HEK293 (cell line): ENCODE measurements at regions not wholly inside any gene's neighbourhood (a gene's known extent, or its start where the extent isn't known, plus 50 kb on each side); places are given as distances from the start of the nearest gene placed in this dataset.

Experiments
- CTCF ChIA-PET: fragments of 350-600 bp; formaldehyde crosslinking; extraction: SDS; loops from one replicate; lab custom pipeline; 2021; ENCODE audit warnings: antibody characterized with exemption; lab: Yijun Ruan, JAX
- POLR2A ChIA-PET: fragments of 300-600 bp; formaldehyde crosslinking; extraction: SDS; loops from one replicate; lab custom pipeline; 2020; ENCODE audit warnings: antibody characterized with exemption, inconsistent platforms; lab: Yijun Ruan, JAX
- H3K27ac ChIP-seq: fragments of 200-500 bp; sonication (Bioruptor generic); 2 replicates; pipeline ENCODE4 v1.5.1; 2014; ENCODE audit warnings: low read depth, low read length, control low read depth, inconsistent platforms; ENCODE audit errors: extremely low read depth
- H3K36me3 ChIP-seq, 2 experiments: fragments of 200-500 bp in 1 of 2; sonication (Bioruptor generic) in 1 of 2; 1 replicate in 1 of 2; 2 replicates in 1 of 2; pipeline ENCODE4 v1.5.1; 2014 to 2017; ENCODE audit warnings: inconsistent platforms in 2 of 2, low read length in 2 of 2; ENCODE audit not compliant: control insufficient read depth in 2 of 2, insufficient read depth in 1 of 2
- H3K4me1 ChIP-seq: fragments of 200-500 bp; sonication (Bioruptor generic); 2 replicates; pipeline ENCODE4 v1.5.1; 2014; ENCODE audit warnings: mild to moderate bottlenecking, low read length, inconsistent platforms; ENCODE audit not compliant: control insufficient read depth, insufficient read depth
- H3K4me3 ChIP-seq: 2 replicates; pipeline ENCODE4 v1.5.1; 2011; ENCODE audit warnings: low read depth, mild to moderate bottlenecking, control low read depth, low read length, moderate library complexity
- H3K9me3 ChIP-seq: fragments of 200-500 bp; sonication (Bioruptor generic); 2 replicates; pipeline ENCODE4 v1.5.1; 2014; ENCODE audit warnings: low read depth, low read length, inconsistent platforms; ENCODE audit not compliant: control insufficient read depth, insufficient read depth
- SP2 ChIP-seq: fragments of 450-650 bp; formaldehyde crosslinking; IDR thresholded peaks from 2 replicates; pipeline ENCODE4 v1.5.1; 2016; ENCODE audit warnings: missing biosample characterization, missing genetic modification characterization
- ZBTB8A ChIP-seq: fragments of 450-650 bp; formaldehyde crosslinking; IDR thresholded peaks from 2 replicates; pipeline ENCODE4 v1.5.1; 2016; ENCODE audit warnings: missing biosample characterization, missing genetic modification characterization
- ZNF140 ChIP-seq: fragments of 450-650 bp; formaldehyde crosslinking; IDR thresholded peaks from 2 replicates; pipeline ENCODE4 v1.5.1; 2016; ENCODE audit warnings: missing biosample characterization, missing genetic modification characterization
- ZNF394 ChIP-seq: fragments of 450-650 bp; formaldehyde crosslinking; IDR thresholded peaks from 2 replicates; pipeline ENCODE4 v1.5.1; 2016; ENCODE audit warnings: missing biosample characterization, missing genetic modification characterization, mild to moderate bottlenecking, moderate library complexity, borderline replicate concordance
- ZNF548 ChIP-seq: fragments of 450-650 bp; formaldehyde crosslinking; IDR thresholded peaks from 2 replicates; pipeline ENCODE4 v1.5.1; 2016; ENCODE audit warnings: missing biosample characterization, missing genetic modification characterization
- ZNF626 ChIP-seq: fragments of 450-650 bp; sonication (Bioruptor Pico); formaldehyde crosslinking; IDR thresholded peaks from 2 replicates; pipeline ENCODE4 v1.5.1; 2018; ENCODE audit warnings: missing biosample characterization, missing genetic modification characterization, inconsistent platforms
- ZNF660 ChIP-seq: fragments of 450-650 bp; IDR thresholded peaks from 2 replicates; pipeline ENCODE4 v1.5.1; 2018; ENCODE audit warnings: missing biosample characterization, mild to moderate bottlenecking, missing genetic modification characterization
- ZSCAN16 ChIP-seq: fragments of 450-650 bp; formaldehyde crosslinking; IDR thresholded peaks from 2 replicates; pipeline ENCODE4 v1.5.1; 2016; ENCODE audit warnings: missing biosample characterization, missing genetic modification characterization
- ZSCAN30 ChIP-seq: fragments of 450-650 bp; IDR thresholded peaks from 2 replicates; pipeline ENCODE4 v1.5.1; 2018; ENCODE audit warnings: missing biosample characterization, mild to moderate bottlenecking, missing genetic modification characterization, moderate library complexity
- TF ChIP-seq, protein P1 (sequence below): fragments of 450-650 bp; formaldehyde crosslinking; IDR thresholded peaks from 2 replicates; pipeline ENCODE4 v1.5.1; 2016; ENCODE audit warnings: missing biosample characterization, missing genetic modification characterization
- TF ChIP-seq, protein P2 (sequence below): fragments of 450-650 bp; IDR thresholded peaks from 2 replicates; pipeline ENCODE4 v1.5.1; 2018; ENCODE audit warnings: missing biosample characterization, mild to moderate bottlenecking, missing genetic modification characterization
- TF ChIP-seq, protein P3 (sequence below): fragments of 450-650 bp; formaldehyde crosslinking; conservative IDR thresholded peaks from 2 replicates; pipeline ENCODE4 v1.5.1; 2016; ENCODE audit warnings: low read depth, missing biosample characterization, missing genetic modification characterization
- TF ChIP-seq, protein P4 (sequence below): fragments of 450-650 bp; formaldehyde crosslinking; IDR thresholded peaks from 2 replicates; pipeline ENCODE4 v1.5.1; 2016; ENCODE audit warnings: missing biosample characterization, missing genetic modification characterization
- TF ChIP-seq, protein P5 (sequence below): fragments of 450-650 bp; formaldehyde crosslinking; IDR thresholded peaks from 2 replicates; pipeline ENCODE4 v1.5.1; 2016; ENCODE audit warnings: missing biosample characterization, missing genetic modification characterization
- TF ChIP-seq, protein P6 (sequence below): fragments of 450-650 bp; formaldehyde crosslinking; IDR thresholded peaks from 2 replicates; pipeline ENCODE4 v1.5.1; 2016; ENCODE audit warnings: missing biosample characterization, missing genetic modification characterization
- TF ChIP-seq, protein P7 (sequence below): fragments of 450-650 bp; formaldehyde crosslinking; IDR thresholded peaks from 2 replicates; pipeline ENCODE4 v1.5.0; 2017; ENCODE audit warnings: missing biosample characterization, missing genetic modification characterization, borderline replicate concordance

DNA sequence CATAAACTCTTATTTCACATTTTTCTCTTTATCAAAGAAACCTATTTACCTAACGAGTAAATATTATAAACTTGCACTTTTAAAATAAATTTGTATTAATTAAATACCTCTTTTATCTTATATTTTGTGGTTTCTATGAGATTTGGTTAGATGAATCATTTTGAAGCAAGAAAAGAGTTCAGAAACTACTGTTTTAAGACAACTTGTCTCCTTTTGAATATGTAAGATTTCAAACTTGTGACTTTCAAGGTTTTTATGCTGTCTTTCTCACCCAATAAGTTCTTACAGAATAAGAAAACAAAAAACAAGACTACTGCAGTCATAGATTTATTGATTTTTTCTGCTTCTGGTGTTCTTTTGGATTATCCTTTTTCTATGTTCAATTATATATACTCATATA, 339.0 kb downstream of the SNAPC1 start (continued):
- TF ChIP-seq, protein P1, sequence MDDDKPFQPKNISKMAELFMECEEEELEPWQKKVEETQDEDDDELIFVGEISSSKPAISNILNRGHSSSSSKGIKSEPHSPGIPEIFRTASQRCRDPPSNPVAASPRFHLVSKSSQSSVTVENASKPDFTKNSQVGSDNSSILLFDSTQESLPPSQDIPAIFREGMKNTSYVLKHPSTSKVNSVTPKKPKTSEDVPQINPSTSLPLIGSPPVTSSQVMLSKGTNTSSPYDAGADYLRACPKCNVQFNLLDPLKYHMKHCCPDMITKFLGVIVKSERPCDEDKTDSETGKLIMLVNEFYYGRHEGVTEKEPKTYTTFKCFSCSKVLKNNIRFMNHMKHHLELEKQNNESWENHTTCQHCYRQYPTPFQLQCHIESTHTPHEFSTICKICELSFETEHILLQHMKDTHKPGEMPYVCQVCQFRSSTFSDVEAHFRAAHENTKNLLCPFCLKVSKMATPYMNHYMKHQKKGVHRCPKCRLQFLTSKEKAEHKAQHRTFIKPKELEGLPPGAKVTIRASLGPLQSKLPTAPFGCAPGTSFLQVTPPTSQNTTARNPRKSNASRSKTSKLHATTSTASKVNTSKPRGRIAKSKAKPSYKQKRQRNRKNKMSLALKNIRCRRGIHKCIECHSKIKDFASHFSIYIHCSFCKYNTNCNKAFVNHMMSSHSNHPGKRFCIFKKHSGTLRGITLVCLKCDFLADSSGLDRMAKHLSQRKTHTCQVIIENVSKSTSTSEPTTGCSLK: no peak
- no peak for TF ChIP-seq SP2 (tag by site-specific recombination)
- TF ChIP-seq ZNF548 (tag by site-specific recombination): no peak
- TF ChIP-seq, protein P2, sequence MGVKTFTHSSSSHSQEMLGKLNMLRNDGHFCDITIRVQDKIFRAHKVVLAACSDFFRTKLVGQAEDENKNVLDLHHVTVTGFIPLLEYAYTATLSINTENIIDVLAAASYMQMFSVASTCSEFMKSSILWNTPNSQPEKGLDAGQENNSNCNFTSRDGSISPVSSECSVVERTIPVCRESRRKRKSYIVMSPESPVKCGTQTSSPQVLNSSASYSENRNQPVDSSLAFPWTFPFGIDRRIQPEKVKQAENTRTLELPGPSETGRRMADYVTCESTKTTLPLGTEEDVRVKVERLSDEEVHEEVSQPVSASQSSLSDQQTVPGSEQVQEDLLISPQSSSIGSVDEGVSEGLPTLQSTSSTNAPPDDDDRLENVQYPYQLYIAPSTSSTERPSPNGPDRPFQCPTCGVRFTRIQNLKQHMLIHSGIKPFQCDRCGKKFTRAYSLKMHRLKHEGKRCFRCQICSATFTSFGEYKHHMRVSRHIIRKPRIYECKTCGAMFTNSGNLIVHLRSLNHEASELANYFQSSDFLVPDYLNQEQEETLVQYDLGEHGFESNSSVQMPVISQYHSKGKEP (tag by site-specific recombination): no peak
- no peak for TF ChIP-seq ZNF394 (tag by site-specific recombination)
- TF ChIP-seq, protein P3, sequence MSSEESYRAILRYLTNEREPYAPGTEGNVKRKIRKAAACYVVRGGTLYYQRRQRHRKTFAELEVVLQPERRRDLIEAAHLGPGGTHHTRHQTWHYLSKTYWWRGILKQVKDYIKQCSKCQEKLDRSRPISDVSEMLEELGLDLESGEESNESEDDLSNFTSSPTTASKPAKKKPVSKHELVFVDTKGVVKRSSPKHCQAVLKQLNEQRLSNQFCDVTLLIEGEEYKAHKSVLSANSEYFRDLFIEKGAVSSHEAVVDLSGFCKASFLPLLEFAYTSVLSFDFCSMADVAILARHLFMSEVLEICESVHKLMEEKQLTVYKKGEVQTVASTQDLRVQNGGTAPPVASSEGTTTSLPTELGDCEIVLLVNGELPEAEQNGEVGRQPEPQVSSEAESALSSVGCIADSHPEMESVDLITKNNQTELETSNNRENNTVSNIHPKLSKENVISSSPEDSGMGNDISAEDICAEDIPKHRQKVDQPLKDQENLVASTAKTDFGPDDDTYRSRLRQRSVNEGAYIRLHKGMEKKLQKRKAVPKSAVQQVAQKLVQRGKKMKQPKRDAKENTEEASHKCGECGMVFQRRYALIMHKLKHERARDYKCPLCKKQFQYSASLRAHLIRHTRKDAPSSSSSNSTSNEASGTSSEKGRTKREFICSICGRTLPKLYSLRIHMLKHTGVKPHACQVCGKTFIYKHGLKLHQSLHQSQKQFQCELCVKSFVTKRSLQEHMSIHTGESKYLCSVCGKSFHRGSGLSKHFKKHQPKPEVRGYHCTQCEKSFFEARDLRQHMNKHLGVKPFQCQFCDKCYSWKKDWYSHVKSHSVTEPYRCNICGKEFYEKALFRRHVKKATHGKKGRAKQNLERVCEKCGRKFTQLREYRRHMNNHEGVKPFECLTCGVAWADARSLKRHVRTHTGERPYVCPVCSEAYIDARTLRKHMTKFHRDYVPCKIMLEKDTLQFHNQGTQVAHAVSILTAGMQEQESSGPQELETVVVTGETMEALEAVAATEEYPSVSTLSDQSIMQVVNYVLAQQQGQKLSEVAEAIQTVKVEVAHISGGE: no peak
- no peak for TF ChIP-seq ZNF660 (tag by site-specific recombination)
- TF ChIP-seq ZBTB8A: no peak
- no peak for TF ChIP-seq ZNF140 (tag by site-specific recombination)
- no peak for TF ChIP-seq ZNF626 (tag by site-specific recombination)
- TF ChIP-seq, all 188 proteins: peak for 0

DNA sequence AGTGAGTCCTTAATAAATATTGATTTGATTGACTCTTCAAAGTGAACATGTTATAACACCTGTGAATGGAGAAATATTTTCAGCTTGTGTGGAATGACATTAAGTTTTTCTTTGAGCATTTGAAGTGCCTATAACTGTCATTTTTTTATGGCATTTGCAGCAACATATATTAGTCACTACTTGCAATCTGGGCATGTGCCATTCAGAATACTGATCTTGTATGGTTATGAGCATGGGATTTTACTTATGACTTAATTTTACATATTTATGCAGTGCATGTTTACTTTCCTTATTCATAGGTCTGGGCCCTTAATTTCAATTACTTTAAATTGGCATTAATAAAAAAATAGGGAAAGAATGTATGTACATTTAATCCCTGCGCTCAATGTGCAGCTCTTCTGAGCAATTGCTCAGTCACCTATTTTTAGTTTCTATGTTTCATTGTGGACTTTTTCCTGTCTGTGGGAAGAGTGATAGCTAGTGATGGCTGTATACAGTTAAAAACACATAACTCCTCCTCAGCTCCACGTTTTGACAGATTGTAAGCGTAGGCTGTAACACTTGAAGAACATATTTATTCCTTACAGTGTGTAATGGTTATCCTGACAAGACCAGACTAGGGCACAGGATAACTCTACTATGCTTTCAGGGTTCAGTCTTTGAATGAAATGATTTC, 339.6 kb downstream of the SNAPC1 start:
- H3K4me3 ChIP-seq: no peak overlapping the region
- H3K4me1 ChIP-seq: no peaks in the 10 kb centered on the region
- no peaks in the 10 kb centered on the region for H3K9me3 ChIP-seq
- CTCF ChIA-PET: no interaction called here
- H3K36me3 ChIP-seq: no peaks in the 10 kb centered on the region
- no peak overlapping the region for H3K27ac ChIP-seq
- POLR2A ChIA-PET: no interaction called here
- TF ChIP-seq ZSCAN30: no peak
- TF ChIP-seq, protein P4, sequence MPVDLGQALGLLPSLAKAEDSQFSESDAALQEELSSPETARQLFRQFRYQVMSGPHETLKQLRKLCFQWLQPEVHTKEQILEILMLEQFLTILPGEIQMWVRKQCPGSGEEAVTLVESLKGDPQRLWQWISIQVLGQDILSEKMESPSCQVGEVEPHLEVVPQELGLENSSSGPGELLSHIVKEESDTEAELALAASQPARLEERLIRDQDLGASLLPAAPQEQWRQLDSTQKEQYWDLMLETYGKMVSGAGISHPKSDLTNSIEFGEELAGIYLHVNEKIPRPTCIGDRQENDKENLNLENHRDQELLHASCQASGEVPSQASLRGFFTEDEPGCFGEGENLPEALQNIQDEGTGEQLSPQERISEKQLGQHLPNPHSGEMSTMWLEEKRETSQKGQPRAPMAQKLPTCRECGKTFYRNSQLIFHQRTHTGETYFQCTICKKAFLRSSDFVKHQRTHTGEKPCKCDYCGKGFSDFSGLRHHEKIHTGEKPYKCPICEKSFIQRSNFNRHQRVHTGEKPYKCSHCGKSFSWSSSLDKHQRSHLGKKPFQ (tag by site-specific recombination): no peak
- TF ChIP-seq, protein P5, sequence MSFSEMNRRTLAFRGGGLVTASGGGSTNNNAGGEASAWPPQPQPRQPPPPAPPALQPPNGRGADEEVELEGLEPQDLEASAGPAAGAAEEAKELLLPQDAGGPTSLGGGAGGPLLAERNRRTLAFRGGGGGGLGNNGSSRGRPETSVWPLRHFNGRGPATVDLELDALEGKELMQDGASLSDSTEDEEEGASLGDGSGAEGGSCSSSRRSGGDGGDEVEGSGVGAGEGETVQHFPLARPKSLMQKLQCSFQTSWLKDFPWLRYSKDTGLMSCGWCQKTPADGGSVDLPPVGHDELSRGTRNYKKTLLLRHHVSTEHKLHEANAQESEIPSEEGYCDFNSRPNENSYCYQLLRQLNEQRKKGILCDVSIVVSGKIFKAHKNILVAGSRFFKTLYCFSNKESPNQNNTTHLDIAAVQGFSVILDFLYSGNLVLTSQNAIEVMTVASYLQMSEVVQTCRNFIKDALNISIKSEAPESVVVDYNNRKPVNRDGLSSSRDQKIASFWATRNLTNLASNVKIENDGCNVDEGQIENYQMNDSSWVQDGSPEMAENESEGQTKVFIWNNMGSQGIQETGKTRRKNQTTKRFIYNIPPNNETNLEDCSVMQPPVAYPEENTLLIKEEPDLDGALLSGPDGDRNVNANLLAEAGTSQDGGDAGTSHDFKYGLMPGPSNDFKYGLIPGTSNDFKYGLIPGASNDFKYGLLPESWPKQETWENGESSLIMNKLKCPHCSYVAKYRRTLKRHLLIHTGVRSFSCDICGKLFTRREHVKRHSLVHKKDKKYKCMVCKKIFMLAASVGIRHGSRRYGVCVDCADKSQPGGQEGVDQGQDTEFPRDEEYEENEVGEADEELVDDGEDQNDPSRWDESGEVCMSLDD (tag by site-specific recombination): no peak
- TF ChIP-seq, protein P6, sequence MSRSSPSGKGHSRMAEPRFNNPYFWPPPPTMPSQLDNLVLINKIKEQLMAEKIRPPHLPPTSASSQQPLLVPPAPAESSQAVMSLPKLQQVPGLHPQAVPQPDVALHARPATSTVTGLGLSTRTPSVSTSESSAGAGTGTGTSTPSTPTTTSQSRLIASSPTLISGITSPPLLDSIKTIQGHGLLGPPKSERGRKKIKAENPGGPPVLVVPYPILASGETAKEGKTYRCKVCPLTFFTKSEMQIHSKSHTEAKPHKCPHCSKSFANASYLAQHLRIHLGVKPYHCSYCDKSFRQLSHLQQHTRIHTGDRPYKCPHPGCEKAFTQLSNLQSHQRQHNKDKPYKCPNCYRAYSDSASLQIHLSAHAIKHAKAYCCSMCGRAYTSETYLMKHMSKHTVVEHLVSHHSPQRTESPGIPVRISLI (tag by site-specific recombination): no peak
- TF ChIP-seq, protein P1: no peak
- no peak for TF ChIP-seq ZSCAN16 (tag by site-specific recombination)
- TF ChIP-seq, protein P7, sequence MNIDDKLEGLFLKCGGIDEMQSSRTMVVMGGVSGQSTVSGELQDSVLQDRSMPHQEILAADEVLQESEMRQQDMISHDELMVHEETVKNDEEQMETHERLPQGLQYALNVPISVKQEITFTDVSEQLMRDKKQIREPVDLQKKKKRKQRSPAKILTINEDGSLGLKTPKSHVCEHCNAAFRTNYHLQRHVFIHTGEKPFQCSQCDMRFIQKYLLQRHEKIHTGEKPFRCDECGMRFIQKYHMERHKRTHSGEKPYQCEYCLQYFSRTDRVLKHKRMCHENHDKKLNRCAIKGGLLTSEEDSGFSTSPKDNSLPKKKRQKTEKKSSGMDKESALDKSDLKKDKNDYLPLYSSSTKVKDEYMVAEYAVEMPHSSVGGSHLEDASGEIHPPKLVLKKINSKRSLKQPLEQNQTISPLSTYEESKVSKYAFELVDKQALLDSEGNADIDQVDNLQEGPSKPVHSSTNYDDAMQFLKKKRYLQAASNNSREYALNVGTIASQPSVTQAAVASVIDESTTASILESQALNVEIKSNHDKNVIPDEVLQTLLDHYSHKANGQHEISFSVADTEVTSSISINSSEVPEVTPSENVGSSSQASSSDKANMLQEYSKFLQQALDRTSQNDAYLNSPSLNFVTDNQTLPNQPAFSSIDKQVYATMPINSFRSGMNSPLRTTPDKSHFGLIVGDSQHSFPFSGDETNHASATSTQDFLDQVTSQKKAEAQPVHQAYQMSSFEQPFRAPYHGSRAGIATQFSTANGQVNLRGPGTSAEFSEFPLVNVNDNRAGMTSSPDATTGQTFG (tag by site-specific recombination): no peak
